ENCODE measurements at regions not wholly inside any gene's neighbourhood (a gene's known extent, or its start where the extent isn't known, plus 50 kb on each side); places are given as distances from the start of the nearest gene placed in this dataset.

DNA sequence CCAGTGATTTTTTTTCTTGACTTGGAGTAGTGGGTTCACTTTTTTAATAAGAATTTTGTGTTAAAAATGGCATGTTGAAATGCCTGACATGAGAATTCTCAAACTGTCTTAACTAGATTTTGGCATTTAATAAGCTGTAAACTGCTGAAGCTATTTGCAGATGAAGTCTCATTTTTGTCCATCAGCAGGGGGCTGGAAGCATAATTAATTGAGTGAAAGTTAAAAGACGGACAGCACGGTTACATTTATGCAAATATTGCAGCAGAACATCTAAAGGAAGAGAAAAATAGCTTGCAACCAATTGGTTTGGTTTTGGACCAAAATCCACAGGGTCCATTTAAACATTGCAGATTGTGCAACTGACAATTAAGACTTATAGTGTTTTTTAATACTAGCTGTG is 837.3 kb upstream of the KLHL1 start:
- no peak for DNase-seq
- no TSS peak for BruUV-seq (replicated peaks)

GRCh38 chr13:70941454-70941853 is 833.2 kb upstream of the KLHL1 start:
- intact Hi-C loops (cut with micrococcal nuclease; ENCODE audit: unreplicated experiment): no loop called here
- Mint-ChIP-seq H3K36me3 (ENCODE audit: insufficient read depth, unreplicated experiment) (no peaks in the 10 kb centered on the region), H3K27me3 (ENCODE audit: unreplicated experiment) (no peaks in the 10 kb centered on the region), H3K4me1 (ENCODE audit: low read depth, unreplicated experiment) (no peaks in the 10 kb centered on the region), H3K27ac (ENCODE audit: unreplicated experiment) (no peak overlapping the region), H3K9me3 (ENCODE audit: low read depth, unreplicated experiment) (no peaks in the 10 kb centered on the region), H3K4me3 (ENCODE audit: low read depth, unreplicated experiment) (no peak overlapping the region)
- CTCF ChIA-PET: no interaction called here
- no peak for DNase-seq
- BruUV-seq (replicated peaks): no TSS peak
- no peak for TF ChIP-seq CTCF (IDR thresholded peaks at IDR 0.05; ENCODE audit: unreplicated experiment)

More for the DNA sequence above, 837.3 kb upstream of the KLHL1 start:
- no peaks in the 10 kb centered on the region for H3K9me3 Mint-ChIP-seq (ENCODE audit: low read depth, unreplicated experiment)
- H3K36me3 Mint-ChIP-seq (ENCODE audit: insufficient read depth, unreplicated experiment): no peaks in the 10 kb centered on the region
- CTCF ChIA-PET: no interaction called here
- no peak overlapping the region for H3K4me3 Mint-ChIP-seq (ENCODE audit: low read depth, unreplicated experiment)
- no peak overlapping the region for H3K27ac Mint-ChIP-seq (ENCODE audit: unreplicated experiment)
- intact Hi-C loops (cut with micrococcal nuclease; ENCODE audit: unreplicated experiment): no loop called here
- TF ChIP-seq CTCF (IDR thresholded peaks at IDR 0.05; ENCODE audit: unreplicated experiment): no peak
- no peaks in the 10 kb centered on the region for H3K4me1 Mint-ChIP-seq (ENCODE audit: low read depth, unreplicated experiment)
- H3K27me3 Mint-ChIP-seq (ENCODE audit: unreplicated experiment): no peaks in the 10 kb centered on the region

- no TSS peak for BruUV-seq (replicated peaks)
- intact Hi-C loops (cut with micrococcal nuclease; ENCODE audit: unreplicated experiment): no loop called here
- Mint-ChIP-seq H3K27me3 (ENCODE audit: unreplicated experiment) (no peaks in the 10 kb centered on the region), H3K4me1 (ENCODE audit: low read depth, unreplicated experiment) (no peaks in the 10 kb centered on the region), H3K4me3 (ENCODE audit: low read depth, unreplicated experiment) (no peak overlapping the region), H3K27ac (ENCODE audit: unreplicated experiment) (no peak overlapping the region), H3K9me3 (ENCODE audit: low read depth, unreplicated experiment) (no peaks in the 10 kb centered on the region), H3K36me3 (ENCODE audit: insufficient read depth, unreplicated experiment) (no peaks in the 10 kb centered on the region)
- CTCF ChIA-PET: no interaction called here
- no peak for TF ChIP-seq CTCF (IDR thresholded peaks at IDR 0.05; ENCODE audit: unreplicated experiment)
- no peak for DNase-seq
Measured at GRCh38 chr13:70938462-70938861, 830.2 kb upstream of the KLHL1 start.

- no peak for TF ChIP-seq CTCF (IDR thresholded peaks at IDR 0.05; ENCODE audit: unreplicated experiment)
- no TSS peak for BruUV-seq (replicated peaks)
- H3K27me3 Mint-ChIP-seq (ENCODE audit: unreplicated experiment): no peaks in the 10 kb centered on the region
- no peaks in the 10 kb centered on the region for H3K4me1 Mint-ChIP-seq (ENCODE audit: low read depth, unreplicated experiment)
- no peaks in the 10 kb centered on the region for H3K9me3 Mint-ChIP-seq (ENCODE audit: low read depth, unreplicated experiment)
- H3K4me3 Mint-ChIP-seq (ENCODE audit: low read depth, unreplicated experiment): no peak overlapping the region
- H3K27ac Mint-ChIP-seq (ENCODE audit: unreplicated experiment): no peak overlapping the region
- CTCF ChIA-PET: no interaction called here
- intact Hi-C loops (cut with micrococcal nuclease; ENCODE audit: unreplicated experiment): no loop called here
- DNase-seq: no peak
- no peaks in the 10 kb centered on the region for H3K36me3 Mint-ChIP-seq (ENCODE audit: insufficient read depth, unreplicated experiment)
Measured at GRCh38 chr13:70932511-70932910, 824.3 kb upstream of the KLHL1 start.

All from Calu3 (cell line).